GM23338 (cell line): ENCODE measurements at regions not wholly inside any gene's neighbourhood (a gene's known extent, or its start where the extent isn't known, plus 50 kb on each side); places are given as distances from the start of the nearest gene placed in this dataset.

Experiments
- ATAC-seq: fragments of 200-7000 bp; cut with Tn5 transposase; 3 replicates; pipeline ENCODE4 v1.9.1; 2020
- DNase-seq: peaks from one replicate; pipeline ENCODE4 v3.0.0-alpha.2; 2015; ENCODE audit warnings: low spot score
- H2AFZ ChIP-seq: fragments of 200-600 bp; sonication (generic); 2 replicates; pipeline ENCODE4 v1.8.0; 2016; ENCODE audit warnings: antibody characterized with exemption, mild to moderate bottlenecking, moderate library complexity
- H3F3A ChIP-seq: fragments of 200-600 bp; sonication (generic); replicated peaks from 2 replicates; pipeline ENCODE4 v1.8.0; 2017; ENCODE audit warnings: antibody characterized with exemption, mixed run types, low read depth
- H3K27ac ChIP-seq: fragments of 200-600 bp; sonication (generic); 2 replicates; pipeline ENCODE4 v1.6.1; 2016; ENCODE audit warnings: low read depth
- H3K27me3 ChIP-seq: fragments of 200-600 bp; sonication (generic); 2 replicates; pipeline ENCODE4 v1.8.0; 2016; ENCODE audit warnings: mild to moderate bottlenecking, mixed run types, moderate library complexity; ENCODE audit not compliant: insufficient read depth
- H3K36me3 ChIP-seq: fragments of 200-600 bp; sonication (generic); 2 replicates; pipeline ENCODE4 v1.8.0; 2016; ENCODE audit warnings: mild to moderate bottlenecking; ENCODE audit not compliant: insufficient read depth
- H3K4me1 ChIP-seq: fragments of 200-600 bp; sonication (generic); 2 replicates; pipeline ENCODE4 v1.8.0; 2016; ENCODE audit warnings: mild to moderate bottlenecking, moderate library complexity; ENCODE audit not compliant: insufficient read depth
- H3K4me2 ChIP-seq: fragments of 200-600 bp; sonication (generic); 2 replicates; pipeline ENCODE4 v1.7.1; 2017; ENCODE audit warnings: mixed run types
- H3K4me3 ChIP-seq: fragments of 200-600 bp; sonication (generic); 2 replicates; pipeline ENCODE4 v1.6.1; 2016; ENCODE audit warnings: mixed run types
- H3K79me2 ChIP-seq: fragments of 200-600 bp; sonication (generic); replicated peaks from 2 replicates; pipeline ENCODE4 v1.8.0; 2017; ENCODE audit warnings: mild to moderate bottlenecking; ENCODE audit not compliant: insufficient read depth
- H3K9me2 ChIP-seq: fragments of 200-600 bp; sonication (generic); 2 replicates; pipeline ENCODE4 v1.8.0; 2017; ENCODE audit not compliant: insufficient read depth
- H4K20me1 ChIP-seq: fragments of 200-600 bp; sonication (generic); replicated peaks from 2 replicates; pipeline ENCODE4 v1.8.0; 2017; ENCODE audit warnings: mild to moderate bottlenecking; ENCODE audit not compliant: insufficient read depth
- H3K27ac Mint-ChIP-seq: 2 replicates; pipeline ENCODE4 v1.8.0; 2020; ENCODE audit warnings: inconsistent platforms, mild to moderate bottlenecking, moderate library complexity, mixed read lengths
- H3K27me3 Mint-ChIP-seq: 3 replicates; pipeline ENCODE4 v1.8.0; 2022; ENCODE audit warnings: low read depth, mild to moderate bottlenecking, moderate library complexity, mixed read lengths, inconsistent platforms; ENCODE audit not compliant: insufficient read depth, poor library complexity
- H3K36me3 Mint-ChIP-seq: 3 replicates; pipeline ENCODE4 v1.8.0; 2021; ENCODE audit warnings: low read depth, mild to moderate bottlenecking, inconsistent platforms, moderate library complexity, mixed read lengths
- H3K4me1 Mint-ChIP-seq: 3 replicates; pipeline ENCODE4 v1.8.0; 2020; ENCODE audit warnings: mild to moderate bottlenecking, inconsistent platforms, mixed read lengths
- H3K4me3 Mint-ChIP-seq: 3 replicates; pipeline ENCODE4 v1.8.0; 2021; ENCODE audit warnings: moderate library complexity, mild to moderate bottlenecking, inconsistent platforms, mixed read lengths
- H3K9me3 Mint-ChIP-seq: 3 replicates; pipeline ENCODE4 v1.8.0; 2020; ENCODE audit warnings: moderate library complexity, mild to moderate bottlenecking, inconsistent platforms, mixed read lengths
- CREB1 ChIP-seq: fragments of 250-450 bp; sonication (Bioruptor Pico); IDR thresholded peaks from 2 replicates; pipeline ENCODE4 v1.5.0; 2020; ENCODE audit warnings: low read depth, mild to moderate bottlenecking, moderate library complexity
- EZH2 ChIP-seq: fragments of 200-600 bp; sonication (generic); IDR thresholded peaks from one replicate; pipeline ENCODE4 v1.8.0; 2017; ENCODE audit warnings: antibody characterized with exemption, mild to moderate bottlenecking, low read depth; ENCODE audit not compliant: unreplicated experiment
- NANOG ChIP-seq: IDR thresholded peaks from 2 replicates; pipeline ENCODE4 v1.6.1; 2016; ENCODE audit warnings: antibody characterized with exemption, borderline replicate concordance
- TF ChIP-seq, protein P1 (sequence below): fragments of 250-450 bp; sonication (Bioruptor Pico); IDR thresholded peaks from 2 replicates; pipeline ENCODE4 v1.5.0; 2020; ENCODE audit warnings: mild to moderate bottlenecking, moderate library complexity
- TF ChIP-seq, protein P2 (sequence below): IDR thresholded peaks from one replicate; pipeline ENCODE4 v1.6.1; 2018; ENCODE audit warnings: antibody characterized with exemption; ENCODE audit not compliant: unreplicated experiment

DNA sequence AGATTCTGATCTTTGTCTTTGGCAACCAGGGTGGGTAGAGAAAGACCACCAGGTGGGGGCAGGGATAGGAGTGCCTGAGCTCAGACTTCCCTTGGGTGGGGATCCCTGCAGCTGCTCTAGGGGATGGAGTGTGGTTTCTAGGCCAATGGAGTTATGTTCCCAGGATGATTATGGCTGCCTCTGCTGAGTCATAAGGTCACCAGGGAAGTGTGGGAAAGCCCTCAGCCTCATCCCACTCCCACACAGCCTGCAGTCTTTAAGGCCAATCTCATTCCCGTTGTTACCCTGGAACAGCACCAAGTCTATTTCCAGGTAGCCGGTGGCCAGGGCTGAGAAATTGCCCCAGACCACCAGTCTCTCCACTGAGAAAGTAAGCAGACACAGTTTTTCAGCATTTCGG is 2269.3 kb upstream of the RAG2 start (continued):
- TF ChIP-seq, protein P1, sequence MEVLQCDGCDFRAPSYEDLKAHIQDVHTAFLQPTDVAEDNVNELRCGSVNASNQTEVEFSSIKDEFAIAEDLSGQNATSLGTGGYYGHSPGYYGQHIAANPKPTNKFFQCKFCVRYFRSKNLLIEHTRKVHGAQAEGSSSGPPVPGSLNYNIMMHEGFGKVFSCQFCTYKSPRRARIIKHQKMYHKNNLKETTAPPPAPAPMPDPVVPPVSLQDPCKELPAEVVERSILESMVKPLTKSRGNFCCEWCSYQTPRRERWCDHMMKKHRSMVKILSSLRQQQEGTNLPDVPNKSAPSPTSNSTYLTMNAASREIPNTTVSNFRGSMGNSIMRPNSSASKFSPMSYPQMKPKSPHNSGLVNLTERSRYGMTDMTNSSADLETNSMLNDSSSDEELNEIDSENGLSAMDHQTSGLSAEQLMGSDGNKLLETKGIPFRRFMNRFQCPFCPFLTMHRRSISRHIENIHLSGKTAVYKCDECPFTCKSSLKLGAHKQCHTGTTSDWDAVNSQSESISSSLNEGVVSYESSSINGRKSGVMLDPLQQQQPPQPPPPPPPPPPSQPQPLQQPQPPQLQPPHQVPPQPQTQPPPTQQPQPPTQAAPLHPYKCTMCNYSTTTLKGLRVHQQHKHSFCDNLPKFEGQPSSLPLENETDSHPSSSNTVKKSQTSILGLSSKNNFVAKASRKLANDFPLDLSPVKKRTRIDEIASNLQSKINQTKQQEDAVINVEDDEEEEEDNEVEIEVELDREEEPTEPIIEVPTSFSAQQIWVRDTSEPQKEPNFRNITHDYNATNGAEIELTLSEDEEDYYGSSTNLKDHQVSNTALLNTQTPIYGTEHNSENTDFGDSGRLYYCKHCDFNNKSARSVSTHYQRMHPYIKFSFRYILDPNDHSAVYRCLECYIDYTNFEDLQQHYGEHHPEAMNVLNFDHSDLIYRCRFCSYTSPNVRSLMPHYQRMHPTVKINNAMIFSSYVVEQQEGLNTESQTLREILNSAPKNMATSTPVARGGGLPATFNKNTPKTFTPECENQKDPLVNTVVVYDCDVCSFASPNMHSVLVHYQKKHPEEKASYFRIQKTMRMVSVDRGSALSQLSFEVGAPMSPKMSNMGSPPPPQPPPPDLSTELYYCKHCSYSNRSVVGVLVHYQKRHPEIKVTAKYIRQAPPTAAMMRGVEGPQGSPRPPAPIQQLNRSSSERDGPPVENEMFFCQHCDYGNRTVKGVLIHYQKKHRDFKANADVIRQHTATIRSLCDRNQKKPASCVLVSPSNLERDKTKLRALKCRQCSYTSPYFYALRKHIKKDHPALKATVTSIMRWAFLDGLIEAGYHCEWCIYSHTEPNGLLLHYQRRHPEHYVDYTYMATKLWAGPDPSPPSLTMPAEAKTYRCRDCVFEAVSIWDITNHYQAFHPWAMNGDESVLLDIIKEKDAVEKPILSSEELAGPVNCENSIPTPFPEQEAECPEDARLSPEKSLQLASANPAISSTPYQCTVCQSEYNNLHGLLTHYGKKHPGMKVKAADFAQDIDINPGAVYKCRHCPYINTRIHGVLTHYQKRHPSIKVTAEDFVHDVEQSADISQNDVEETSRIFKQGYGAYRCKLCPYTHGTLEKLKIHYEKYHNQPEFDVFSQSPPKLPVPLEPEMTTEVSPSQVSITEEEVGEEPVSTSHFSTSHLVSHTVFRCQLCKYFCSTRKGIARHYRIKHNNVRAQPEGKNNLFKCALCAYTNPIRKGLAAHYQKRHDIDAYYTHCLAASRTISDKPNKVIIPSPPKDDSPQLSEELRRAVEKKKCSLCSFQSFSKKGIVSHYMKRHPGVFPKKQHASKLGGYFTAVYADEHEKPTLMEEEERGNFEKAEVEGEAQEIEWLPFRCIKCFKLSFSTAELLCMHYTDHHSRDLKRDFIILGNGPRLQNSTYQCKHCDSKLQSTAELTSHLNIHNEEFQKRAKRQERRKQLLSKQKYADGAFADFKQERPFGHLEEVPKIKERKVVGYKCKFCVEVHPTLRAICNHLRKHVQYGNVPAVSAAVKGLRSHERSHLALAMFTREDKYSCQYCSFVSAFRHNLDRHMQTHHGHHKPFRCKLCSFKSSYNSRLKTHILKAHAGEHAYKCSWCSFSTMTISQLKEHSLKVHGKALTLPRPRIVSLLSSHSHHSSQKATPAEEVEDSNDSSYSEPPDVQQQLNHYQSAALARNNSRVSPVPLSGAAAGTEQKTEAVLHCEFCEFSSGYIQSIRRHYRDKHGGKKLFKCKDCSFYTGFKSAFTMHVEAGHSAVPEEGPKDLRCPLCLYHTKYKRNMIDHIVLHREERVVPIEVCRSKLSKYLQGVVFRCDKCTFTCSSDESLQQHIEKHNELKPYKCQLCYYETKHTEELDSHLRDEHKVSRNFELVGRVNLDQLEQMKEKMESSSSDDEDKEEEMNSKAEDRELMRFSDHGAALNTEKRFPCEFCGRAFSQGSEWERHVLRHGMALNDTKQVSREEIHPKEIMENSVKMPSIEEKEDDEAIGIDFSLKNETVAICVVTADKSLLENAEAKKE (CRISPR knock-in tag), result no peak

DNA sequence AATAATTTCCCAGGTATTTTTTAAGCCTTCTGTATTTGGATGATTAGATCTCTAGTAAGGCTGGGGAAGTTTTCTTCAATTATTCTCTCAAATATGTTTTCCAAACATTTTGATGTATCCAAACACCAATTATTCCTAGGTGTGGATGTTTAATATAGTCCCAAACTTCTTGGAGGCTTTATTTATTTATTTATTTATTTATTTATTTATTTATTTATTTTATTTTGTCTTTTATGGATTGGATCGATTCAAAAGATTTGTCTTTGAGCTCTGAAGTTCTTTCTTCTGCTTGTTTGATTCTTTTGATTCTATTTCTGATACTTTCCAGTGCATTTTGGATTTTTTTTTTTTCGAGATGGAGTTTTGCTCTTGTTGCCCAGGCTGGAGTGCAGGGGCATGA is 2267.9 kb upstream of the RAG2 start:
- H3F3A ChIP-seq, result no peaks in the 10 kb centered on the region
- H3K4me3 ChIP-seq, result no peak overlapping the region
- DNase-seq (no peak), ATAC-seq (no peak)
- no peaks in the 10 kb centered on the region for H3K36me3 ChIP-seq
- H3K4me1 Mint-ChIP-seq, result no peaks in the 10 kb centered on the region
- no peaks in the 10 kb centered on the region for H3K4me1 ChIP-seq
- peaks cover 3% of the 10 kb centered on the region for H3K9me2 ChIP-seq
- no peak overlapping the region for H2AFZ ChIP-seq
- H3K27me3 Mint-ChIP-seq, result no peaks in the 10 kb centered on the region
- peaks cover 18% of the 10 kb centered on the region for H3K36me3 Mint-ChIP-seq
- no peaks in the 10 kb centered on the region for H3K79me2 ChIP-seq
- H3K27me3 ChIP-seq, result no peaks in the 10 kb centered on the region
- peaks cover 28% of the 10 kb centered on the region for H3K9me3 Mint-ChIP-seq
- H3K4me3 Mint-ChIP-seq, result no peak overlapping the region
- H3K27ac ChIP-seq, result no peak overlapping the region
- H3K4me2 ChIP-seq, result no peak overlapping the region
- no peaks in the 10 kb centered on the region for H4K20me1 ChIP-seq
- no peak overlapping the region for H3K27ac Mint-ChIP-seq
- TF ChIP-seq, protein P2, sequence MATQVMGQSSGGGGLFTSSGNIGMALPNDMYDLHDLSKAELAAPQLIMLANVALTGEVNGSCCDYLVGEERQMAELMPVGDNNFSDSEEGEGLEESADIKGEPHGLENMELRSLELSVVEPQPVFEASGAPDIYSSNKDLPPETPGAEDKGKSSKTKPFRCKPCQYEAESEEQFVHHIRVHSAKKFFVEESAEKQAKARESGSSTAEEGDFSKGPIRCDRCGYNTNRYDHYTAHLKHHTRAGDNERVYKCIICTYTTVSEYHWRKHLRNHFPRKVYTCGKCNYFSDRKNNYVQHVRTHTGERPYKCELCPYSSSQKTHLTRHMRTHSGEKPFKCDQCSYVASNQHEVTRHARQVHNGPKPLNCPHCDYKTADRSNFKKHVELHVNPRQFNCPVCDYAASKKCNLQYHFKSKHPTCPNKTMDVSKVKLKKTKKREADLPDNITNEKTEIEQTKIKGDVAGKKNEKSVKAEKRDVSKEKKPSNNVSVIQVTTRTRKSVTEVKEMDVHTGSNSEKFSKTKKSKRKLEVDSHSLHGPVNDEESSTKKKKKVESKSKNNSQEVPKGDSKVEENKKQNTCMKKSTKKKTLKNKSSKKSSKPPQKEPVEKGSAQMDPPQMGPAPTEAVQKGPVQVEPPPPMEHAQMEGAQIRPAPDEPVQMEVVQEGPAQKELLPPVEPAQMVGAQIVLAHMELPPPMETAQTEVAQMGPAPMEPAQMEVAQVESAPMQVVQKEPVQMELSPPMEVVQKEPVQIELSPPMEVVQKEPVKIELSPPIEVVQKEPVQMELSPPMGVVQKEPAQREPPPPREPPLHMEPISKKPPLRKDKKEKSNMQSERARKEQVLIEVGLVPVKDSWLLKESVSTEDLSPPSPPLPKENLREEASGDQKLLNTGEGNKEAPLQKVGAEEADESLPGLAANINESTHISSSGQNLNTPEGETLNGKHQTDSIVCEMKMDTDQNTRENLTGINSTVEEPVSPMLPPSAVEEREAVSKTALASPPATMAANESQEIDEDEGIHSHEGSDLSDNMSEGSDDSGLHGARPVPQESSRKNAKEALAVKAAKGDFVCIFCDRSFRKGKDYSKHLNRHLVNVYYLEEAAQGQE, result no peak
- TF ChIP-seq NANOG (no peak), CREB1 (CRISPR knock-in tag) (no peak), EZH2 (no peak)
- TF ChIP-seq, protein P1 (CRISPR knock-in tag), result no peak
